Right kidney (tissue), 1 donor: ENCODE measurements at regions not wholly inside any gene's neighbourhood (a gene's known extent, or its start where the extent isn't known, plus 50 kb on each side); places are given as distances from the start of the nearest gene placed in this dataset.
"Not testable (repeated sequence)": the region's sequence is repeated elsewhere in the genome, so short reads cannot be mapped to it uniquely, and the experiment has no call there.

Source experiments
- DNase-seq: peaks from one replicate; pipeline ENCODE4 v3.0.0-alpha.2; 2016

GRCh38 chr4:45072981-45073380, 346.6 kb upstream of the GNPDA2 start:
- DNase-seq = no peak

GRCh38 chr4:45064741-45065140, 338.4 kb upstream of the GNPDA2 start:
- DNase-seq = no peak

DNA sequence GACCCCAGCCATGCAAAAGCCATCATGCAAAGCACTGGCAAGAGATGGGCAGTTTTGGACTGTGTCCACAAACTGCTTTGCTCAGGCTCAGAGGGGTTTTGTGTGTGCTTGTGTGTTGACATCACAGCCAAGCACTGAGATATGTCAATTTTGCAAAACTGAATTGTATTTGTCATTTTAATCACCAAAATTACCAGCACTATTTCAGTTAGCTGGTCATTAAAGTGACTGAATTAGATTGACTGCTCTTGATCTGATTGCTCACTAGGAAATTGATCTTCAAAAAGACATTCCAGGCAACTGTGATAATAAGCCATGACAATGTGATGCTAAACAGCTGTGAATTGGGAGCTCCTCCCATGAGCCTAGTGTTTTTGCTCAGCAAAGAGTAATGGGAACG, 337.3 kb upstream of the GNPDA2 start:
- DNase-seq = peak; percentile 23

DNA sequence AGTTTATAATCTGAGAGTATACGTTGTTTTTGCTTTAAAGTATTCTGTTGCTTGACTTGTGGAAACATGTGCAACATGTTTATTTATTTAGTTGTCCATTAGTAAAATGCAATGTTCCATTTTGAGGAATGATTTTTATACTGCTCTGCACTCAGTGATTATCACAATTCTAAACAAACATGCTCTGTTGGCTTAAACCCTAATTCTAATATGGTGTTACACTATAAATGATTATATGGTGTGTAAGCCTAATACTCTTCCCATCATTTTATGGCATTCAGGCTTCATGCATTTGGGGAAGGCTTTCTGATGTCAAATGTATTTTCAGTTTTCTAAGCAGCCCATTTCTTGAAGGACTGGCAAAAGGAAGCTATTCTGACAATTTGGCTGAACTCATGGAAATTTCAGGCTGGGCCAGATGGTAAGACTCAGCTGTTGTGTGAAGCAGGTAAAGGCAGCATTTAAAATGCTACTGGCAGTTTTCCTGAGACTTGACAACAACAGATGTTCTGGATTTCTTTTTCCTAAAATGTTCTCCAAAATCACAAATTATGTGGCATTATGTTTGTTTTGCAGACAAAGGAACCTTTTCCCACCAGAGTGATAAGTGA, 336.7 kb upstream of the GNPDA2 start:
- no peak for DNase-seq

- DNase-seq = no peak
These were observed 317.6 kb upstream of the GNPDA2 start for GRCh38 chr4:45043911-45044310.

- no peak for DNase-seq
These were observed 310.3 kb upstream of the GNPDA2 start for GRCh38 chr4:45036677-45037076.

DNA sequence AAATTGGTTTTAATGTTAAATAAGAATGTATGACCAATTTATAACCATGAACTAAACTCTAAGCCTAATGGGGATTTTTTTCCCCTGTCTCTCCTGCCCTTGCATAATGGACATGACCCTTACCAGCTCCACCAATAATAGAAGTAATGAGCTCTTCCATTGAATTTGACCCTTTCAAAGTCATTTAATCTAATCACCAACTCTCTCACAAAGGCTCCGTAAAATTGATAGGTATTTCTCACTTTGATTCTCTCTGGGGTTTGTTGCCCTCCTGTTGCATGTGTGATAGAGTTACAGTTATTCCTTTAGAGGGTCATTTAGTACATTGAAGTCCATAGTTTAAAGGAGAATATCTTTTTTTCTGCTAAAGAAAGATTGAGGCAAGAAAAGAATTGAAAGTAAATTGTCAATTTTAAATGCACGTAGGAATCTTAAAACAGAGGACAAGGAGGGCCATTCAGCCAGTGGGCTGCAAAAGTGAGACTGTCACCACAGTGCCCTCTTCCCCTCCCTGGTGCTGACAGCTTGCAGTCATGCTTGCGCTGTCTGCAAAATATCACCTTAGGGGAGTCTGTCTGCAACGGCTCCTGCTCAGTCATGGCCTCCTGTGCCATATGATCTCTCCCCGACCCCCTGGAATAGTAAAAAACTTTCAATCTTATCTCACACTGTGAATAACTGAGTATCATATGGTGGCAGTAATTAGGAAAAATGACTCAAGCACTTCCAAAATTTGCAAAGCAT, 307.5 kb upstream of the GNPDA2 start:
- no peak for DNase-seq

DNA sequence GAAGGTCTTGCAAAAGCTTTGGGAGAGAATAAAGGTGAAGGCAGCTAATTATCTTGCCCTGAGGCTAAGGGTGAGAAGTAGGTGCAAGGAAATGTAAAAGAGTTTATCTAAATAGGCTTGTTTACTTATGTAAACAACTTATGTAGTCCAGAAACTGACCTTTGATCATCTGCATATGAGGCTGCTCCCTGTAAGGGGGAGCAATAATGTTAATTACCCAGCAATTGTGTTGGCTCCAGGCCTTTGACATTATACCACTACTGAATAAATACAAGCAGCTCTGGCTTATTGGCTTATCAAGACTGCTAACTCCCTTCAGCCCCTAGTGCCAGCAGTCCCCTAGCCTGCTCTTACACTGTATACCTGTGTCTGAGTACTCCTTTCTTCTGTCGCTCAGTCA, 303.7 kb upstream of the GNPDA2 start:
- no peak for DNase-seq

DNA sequence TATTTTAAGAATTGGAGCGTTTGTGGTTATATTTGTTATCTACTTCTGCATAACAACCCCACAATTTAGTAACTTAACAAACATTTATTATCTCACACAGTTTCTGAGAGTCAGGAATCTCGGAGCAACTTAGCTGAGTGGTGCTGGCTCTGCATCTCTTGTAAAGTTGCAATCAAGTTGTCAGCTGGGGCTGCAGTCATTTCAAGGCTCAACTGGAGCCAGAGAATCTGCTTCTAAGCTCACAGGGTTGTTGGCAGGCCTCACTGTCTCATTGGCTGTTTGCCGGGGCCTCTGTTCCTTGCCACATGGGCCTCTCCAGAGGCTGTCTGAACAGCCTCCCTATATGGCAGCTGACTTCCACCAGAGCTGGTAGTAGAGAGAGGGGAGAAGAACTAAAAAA, 281.2 kb upstream of the GNPDA2 start:
- no peak for DNase-seq

GRCh38 chr4:45006078-45006477, 279.7 kb upstream of the GNPDA2 start:
- DNase-seq = no peak

GRCh38 chr4:45004847-45005565, 278.6 kb upstream of the GNPDA2 start:
- no peak for DNase-seq

GRCh38 chr4:45004326-45004725, 278.0 kb upstream of the GNPDA2 start:
- DNase-seq = no peak

DNA sequence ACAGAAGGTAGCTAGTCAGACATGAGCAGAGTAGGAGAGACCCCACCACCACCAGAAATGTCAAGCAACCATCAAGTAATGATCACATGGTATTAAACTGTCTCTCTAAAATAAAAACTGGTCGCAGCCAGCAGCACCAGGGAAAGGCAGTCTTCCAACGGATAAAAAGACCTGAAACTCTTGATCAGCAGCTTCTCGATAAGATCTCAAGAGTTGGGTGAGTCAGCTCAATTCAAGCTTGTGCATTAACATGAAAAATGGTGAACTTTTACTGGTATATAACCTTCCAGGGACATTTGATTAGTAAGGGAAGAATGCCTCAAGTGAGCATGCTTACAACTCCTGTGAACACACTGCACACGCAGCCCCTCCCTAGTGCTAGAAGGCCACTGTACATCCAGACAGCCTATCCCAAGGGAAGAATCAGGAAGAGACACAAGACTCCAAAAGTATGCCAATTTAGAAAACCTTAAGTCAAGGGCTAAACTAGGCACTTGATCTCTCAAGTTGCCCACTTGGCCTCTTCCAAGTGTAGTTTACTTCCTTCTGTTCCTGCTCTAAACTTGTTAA, 270.0 kb upstream of the GNPDA2 start:
- DNase-seq = no peak

DNA sequence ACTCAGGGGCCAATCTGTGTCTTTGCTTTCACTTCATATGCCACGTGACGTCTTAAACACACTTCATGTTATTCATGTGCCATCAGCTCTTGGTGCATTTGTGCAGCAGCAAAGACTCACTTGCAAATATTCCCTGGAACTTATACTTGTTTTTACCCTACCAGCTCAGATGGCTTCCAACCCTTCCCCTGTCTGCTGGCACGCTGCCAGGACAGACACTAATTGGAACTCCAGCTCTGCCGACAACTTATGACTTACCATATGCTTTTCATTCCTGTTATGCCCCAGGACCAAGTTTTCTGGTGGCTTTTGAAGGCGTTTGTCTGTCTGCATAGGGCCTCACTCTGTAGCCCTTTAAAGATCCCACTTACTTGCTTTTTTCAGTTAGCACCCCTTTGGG, 261.7 kb upstream of the GNPDA2 start:
- no peak for DNase-seq

GRCh38 chr4:44985938-44986337, 259.6 kb upstream of the GNPDA2 start:
- DNase-seq = no peak

DNA sequence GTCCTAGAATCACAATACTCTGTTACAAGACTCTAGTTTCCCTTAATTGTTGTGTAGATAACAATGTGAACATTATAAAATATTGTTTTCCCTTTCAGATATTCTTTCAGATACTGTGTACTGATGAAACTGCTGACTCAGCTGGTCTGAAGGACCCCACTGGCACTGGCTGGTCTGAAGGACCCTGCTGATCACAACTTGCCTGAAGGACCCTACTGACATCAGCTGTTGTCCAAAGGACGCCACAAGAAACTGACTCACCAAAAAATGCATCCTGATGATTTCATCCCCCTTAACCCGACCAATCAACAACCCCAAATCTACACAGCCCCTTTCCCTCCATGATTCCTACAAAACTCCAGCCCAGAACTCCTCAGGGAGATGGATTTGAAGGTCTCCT, 258.8 kb upstream of the GNPDA2 start:
- no peak for DNase-seq

DNA sequence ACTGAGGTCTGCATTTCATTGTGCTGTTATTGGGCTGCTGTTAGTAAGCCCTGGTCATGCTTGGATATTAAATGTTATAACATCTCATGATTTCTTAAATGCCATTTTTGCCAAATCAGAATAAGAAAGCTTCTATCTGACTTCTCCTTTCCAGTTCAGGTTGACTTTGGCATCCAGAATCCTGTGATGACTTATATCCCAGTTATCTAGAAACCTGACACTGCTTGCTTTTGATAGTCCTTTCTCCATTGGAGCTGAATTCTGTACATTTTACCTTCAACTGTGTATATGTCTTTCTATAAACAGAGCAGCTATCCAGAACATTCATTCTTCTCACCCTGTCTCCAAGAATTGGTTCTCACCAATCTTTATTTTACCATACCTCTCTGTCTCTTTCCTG, 257.7 kb upstream of the GNPDA2 start:
- DNase-seq = no peak

GRCh38 chr4:44983083-44983482, 256.7 kb upstream of the GNPDA2 start:
- DNase-seq = no peak

GRCh38 chr4:44978020-44978419, 251.7 kb upstream of the GNPDA2 start:
- no peak for DNase-seq

- no peak for DNase-seq
These were observed 239.2 kb upstream of the GNPDA2 start for GRCh38 chr4:44965435-44966095.

- DNase-seq = not testable (repeated sequence)
These were observed 237.7 kb upstream of the GNPDA2 start for GRCh38 chr4:44964086-44964485.

DNA sequence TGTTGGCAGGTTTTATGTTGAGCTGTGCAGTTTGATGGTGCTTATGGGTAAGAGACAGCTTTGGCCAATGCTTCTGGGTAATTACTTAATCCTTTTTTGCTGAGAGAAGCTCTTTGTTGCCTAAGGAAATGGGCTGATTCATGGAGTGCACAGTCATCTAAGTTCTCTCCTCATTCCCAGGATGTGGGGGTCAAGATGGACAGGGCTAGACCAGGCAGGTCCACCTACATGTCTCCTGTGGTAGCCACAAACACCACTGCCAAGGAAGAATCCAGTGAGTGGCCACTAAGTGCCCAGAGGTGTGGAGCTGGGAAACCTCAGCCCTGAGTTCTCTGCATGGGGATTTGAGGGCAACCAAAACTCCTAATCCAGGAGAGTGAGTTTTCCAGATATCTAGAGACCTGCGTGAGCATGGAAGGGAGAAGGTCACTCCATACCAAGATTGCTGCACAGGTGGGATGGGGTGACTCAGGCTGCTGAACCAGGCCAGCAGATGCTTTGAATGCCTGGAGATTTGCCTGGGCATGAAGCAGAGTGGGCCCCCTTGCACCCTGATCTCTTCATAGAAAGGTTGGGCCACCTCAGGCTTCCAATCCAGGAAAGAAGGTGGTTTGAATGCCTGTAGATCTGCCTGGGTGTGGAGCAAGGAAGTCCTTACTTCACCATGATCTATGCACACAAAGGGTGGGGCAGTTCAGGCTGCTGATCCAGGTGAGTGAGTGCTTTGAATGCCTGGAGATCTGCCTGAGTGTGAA, 234.8 kb upstream of the GNPDA2 start:
- DNase-seq = no peak
